Adrenal gland (tissue), 9 donors: ENCODE measurements at regions not wholly inside any gene's neighbourhood (a gene's known extent, or its start where the extent isn't known, plus 50 kb on each side); places are given as distances from the start of the nearest gene placed in this dataset.

ENCODE experiments used
- DNase-seq, 7 donors: peaks; one replicate each; pipeline ENCODE4 v3.0.0-alpha.2; 2019 to 2020
- H3K27ac ChIP-seq, 5 donors: fragments of 200-600 bp; sonication (generic) in 4 of 5; 1 replicate in 3 of 5; 2 replicates in 2 of 5; pipeline versions ENCODE4 v1.5.1 to v1.8.0; 2016 to 2020; ENCODE audit warnings: mild to moderate bottlenecking in 1 of 5
- H3K27me3 ChIP-seq: fragments of 200-600 bp; 2 replicates; pipeline ENCODE4 v1.8.0; 2021
- H3K36me3 ChIP-seq, 2 donors: fragments of 200-600 bp; replicated peaks in 1 of 2; 1 replicate in 1 of 2; 2 replicates in 1 of 2; pipeline versions ENCODE4 v1.5.1 to v1.8.0; 2018 to 2022
- H3K4me1 ChIP-seq, 2 donors: fragments of 200-600 bp; replicated peaks in 1 of 2; 1 replicate in 1 of 2; 2 replicates in 1 of 2; pipeline versions ENCODE4 v1.5.1 to v1.8.0; 2018 to 2021
- H3K4me3 ChIP-seq, 4 donors: fragments of 200-600 bp; sonication (generic) in 3 of 4; one replicate each; pipeline ENCODE4 v1.5.1; 2016 to 2018
- H3K9me3 ChIP-seq, 3 donors: fragments of 200-600 bp; sonication (generic) in 1 of 3; replicated peaks in 1 of 3; 1 replicate in 2 of 3; 2 replicates in 1 of 3; pipeline versions ENCODE4 v1.5.1 to v1.8.0; 2016 to 2021
- CTCF ChIP-seq, 6 experiments: fragments of 450-650 bp in 4 of 6; fragments of 200-600 bp in 2 of 6; sonication (generic) in 1 of 6; IDR thresholded peaks; 1 replicate in 5 of 6; 2 replicates in 1 of 6; pipeline versions ENCODE4 v1.5.1 to v1.8.0; 2016 to 2021; ENCODE audit warnings: antibody characterized with exemption in 6 of 6, mild to moderate bottlenecking in 2 of 6, moderate library complexity in 1 of 6
- POLR2A ChIP-seq, 2 donors: fragments of 450-650 bp; IDR thresholded peaks; one replicate each; pipeline ENCODE4 v1.6.1; 2017; ENCODE audit warnings: antibody characterized with exemption in 2 of 2, mild to moderate bottlenecking in 2 of 2, moderate library complexity in 1 of 2
- WGBS, 4 donors: extraction: QIAGEN DNeasy Blood & Tissue Kit in 2 of 4; methylation state at CpG; one replicate each; pipeline versions ENCODE4 v1.1.5 to v1.1.7; 2013 to 2017; 5-methylcytosine and 5-hydroxymethylcytosine counted together
- intact Hi-C, 2 donors: fragments of 100-400 bp; cut with DNase I; formaldehyde crosslinking; loops; one replicate each; pipeline versions ENCODE4 v1.14.1 to v1.15.0; 2022 to 2023
- donor health status: healthy with polysubstance abuse.
- donor health status: Bipolar disorder and iron deficiency.
- donor health status: DM: yes; HTN: yes; CAD: no.
- donor health status: DM: no; HTN: no; CAD: no.
- donor health status: DM: no; HTN: no; CAD: no.

GRCh38 chr15:91723959-91724358 lies 129.5 kb upstream of the SLCO3A1 start:
- Histone ChIP-seq H3K4me3 (no peak overlapping the region), H3K36me3 (no peaks in the 10 kb centered on the region), H3K9me3 (no peaks in the 10 kb centered on the region), H3K4me1 (no peaks in the 10 kb centered on the region), H3K27me3 (peaks cover 4% of the 10 kb centered on the region), H3K27ac (no peak overlapping the region)
- no peak for TF ChIP-seq CTCF (IDR thresholded peaks at IDR 0.05)
- TF ChIP-seq POLR2A (IDR thresholded peaks at IDR 0.05), result no peak
- intact Hi-C loops, result no loop called here
- 83 to 89% (median 86%) methylated on average over 6 of the region's 6 CpGs for WGBS, 4 donors
- DNase-seq, result no peak

DNA sequence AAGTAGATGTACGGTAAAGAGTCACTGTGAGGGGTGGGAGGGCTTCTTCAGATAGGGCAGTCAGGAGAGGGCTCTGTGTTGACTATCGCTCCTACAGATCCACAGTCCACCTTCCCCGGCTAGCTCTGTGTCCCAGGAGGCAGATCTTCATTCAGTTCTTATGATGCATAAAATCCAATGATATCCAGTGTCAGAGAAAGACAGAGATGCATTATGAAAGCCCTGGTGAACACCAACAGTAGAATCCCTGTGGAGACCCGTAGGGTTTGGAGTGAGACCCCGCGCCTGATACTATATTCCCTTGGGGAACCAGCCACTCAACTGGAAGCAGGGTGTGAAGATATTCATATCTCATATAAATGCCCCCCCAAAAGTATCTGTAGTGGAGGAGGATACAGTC lies 119.8 kb upstream of the SLCO3A1 start:
- WGBS, 4 donors, result 77 to 92% (median 88%) methylated on average over 6 of the region's 6 CpGs
- Histone ChIP-seq H3K27ac (no peak overlapping the region), H3K4me1 (no peaks in the 10 kb centered on the region), H3K27me3 (peaks cover 5% of the 10 kb centered on the region), H3K9me3 (no peaks in the 10 kb centered on the region), H3K36me3 (no peaks in the 10 kb centered on the region), H3K4me3 (no peak overlapping the region)
- TF ChIP-seq CTCF (IDR thresholded peaks at IDR 0.05), result no peak
- TF ChIP-seq POLR2A (IDR thresholded peaks at IDR 0.05), result no peak
- intact Hi-C loops, result no loop called here
- no peak for DNase-seq

GRCh38 chr15:91737151-91737818 lies 116.2 kb upstream of the SLCO3A1 start:
- peaks cover 1% of the 10 kb centered on the region for H3K27me3 ChIP-seq
- H3K9me3 ChIP-seq, result no peaks in the 10 kb centered on the region
- DNase-seq, result no peak
- 70 to 76% (median 74%) methylated on average over 13 of the region's 13 CpGs for WGBS, 4 donors
- H3K4me1 ChIP-seq, result no peaks in the 10 kb centered on the region
- no peak overlapping the region for H3K27ac ChIP-seq
- H3K4me3 ChIP-seq, result no peak overlapping the region
- TF ChIP-seq CTCF (IDR thresholded peaks at IDR 0.05) (no peak), POLR2A (IDR thresholded peaks at IDR 0.05) (no peak)
- intact Hi-C loops, result no loop called here
- H3K36me3 ChIP-seq, result no peaks in the 10 kb centered on the region

- H3K27ac ChIP-seq, result no peak overlapping the region
- TF ChIP-seq POLR2A (IDR thresholded peaks at IDR 0.05), result no peak
- TF ChIP-seq CTCF (IDR thresholded peaks at IDR 0.05), result no peak
- DNase-seq, result no peak
- H3K9me3 ChIP-seq, result no peaks in the 10 kb centered on the region
- no peak overlapping the region for H3K4me3 ChIP-seq
- no peaks in the 10 kb centered on the region for H3K36me3 ChIP-seq
- H3K27me3 ChIP-seq, result no peaks in the 10 kb centered on the region
- no peaks in the 10 kb centered on the region for H3K4me1 ChIP-seq
- WGBS, 4 donors, result 76 to 86% (median 79%) methylated on average over 7 of the region's 7 CpGs
- intact Hi-C loops, result no loop called here
Observed at GRCh38 chr15:91741986-91742385, 111.5 kb upstream of the SLCO3A1 start.
